ENCODE measurements at regions not wholly inside any gene's neighbourhood (a gene's known extent, or its start where the extent isn't known, plus 50 kb on each side); places are given as distances from the start of the nearest gene placed in this dataset.

GRCh38 chr3:174598885-174599439 is 260.2 kb upstream of the NAALADL2 start:
- TF ChIP-seq, protein P1, sequence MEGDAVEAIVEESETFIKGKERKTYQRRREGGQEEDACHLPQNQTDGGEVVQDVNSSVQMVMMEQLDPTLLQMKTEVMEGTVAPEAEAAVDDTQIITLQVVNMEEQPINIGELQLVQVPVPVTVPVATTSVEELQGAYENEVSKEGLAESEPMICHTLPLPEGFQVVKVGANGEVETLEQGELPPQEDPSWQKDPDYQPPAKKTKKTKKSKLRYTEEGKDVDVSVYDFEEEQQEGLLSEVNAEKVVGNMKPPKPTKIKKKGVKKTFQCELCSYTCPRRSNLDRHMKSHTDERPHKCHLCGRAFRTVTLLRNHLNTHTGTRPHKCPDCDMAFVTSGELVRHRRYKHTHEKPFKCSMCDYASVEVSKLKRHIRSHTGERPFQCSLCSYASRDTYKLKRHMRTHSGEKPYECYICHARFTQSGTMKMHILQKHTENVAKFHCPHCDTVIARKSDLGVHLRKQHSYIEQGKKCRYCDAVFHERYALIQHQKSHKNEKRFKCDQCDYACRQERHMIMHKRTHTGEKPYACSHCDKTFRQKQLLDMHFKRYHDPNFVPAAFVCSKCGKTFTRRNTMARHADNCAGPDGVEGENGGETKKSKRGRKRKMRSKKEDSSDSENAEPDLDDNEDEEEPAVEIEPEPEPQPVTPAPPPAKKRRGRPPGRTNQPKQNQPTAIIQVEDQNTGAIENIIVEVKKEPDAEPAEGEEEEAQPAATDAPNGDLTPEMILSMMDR (IDR thresholded peaks at IDR 0.05) = no peak
- TF ChIP-seq POLR2A (IDR thresholded peaks at IDR 0.05) = no peak
